ENCODE measurements at regions not wholly inside any gene's neighbourhood (a gene's known extent, or its start where the extent isn't known, plus 50 kb on each side); places are given as distances from the start of the nearest gene placed in this dataset.

GRCh38 chr1:221824909-221825308 lies 83.0 kb upstream of the DUSP10 start:
- H3K27me3 Mint-ChIP-seq (ENCODE audit: unreplicated experiment) = no peaks in the 10 kb centered on the region
- peaks cover 2% of the 10 kb centered on the region for H3K9me3 Mint-ChIP-seq (ENCODE audit: unreplicated experiment)
- no peak for DNase-seq
- no peak for TF ChIP-seq CTCF (IDR thresholded peaks at IDR 0.05; ENCODE audit: partially characterized antibody, unreplicated experiment)
- no peaks in the 10 kb centered on the region for H3K36me3 Mint-ChIP-seq (ENCODE audit: unreplicated experiment)
- no peaks in the 10 kb centered on the region for H3K4me1 Mint-ChIP-seq (ENCODE audit: low read depth, unreplicated experiment)
- H3K4me3 Mint-ChIP-seq (ENCODE audit: unreplicated experiment) = no peak overlapping the region
- H3K27ac Mint-ChIP-seq (ENCODE audit: unreplicated experiment) = no peak overlapping the region

DNA sequence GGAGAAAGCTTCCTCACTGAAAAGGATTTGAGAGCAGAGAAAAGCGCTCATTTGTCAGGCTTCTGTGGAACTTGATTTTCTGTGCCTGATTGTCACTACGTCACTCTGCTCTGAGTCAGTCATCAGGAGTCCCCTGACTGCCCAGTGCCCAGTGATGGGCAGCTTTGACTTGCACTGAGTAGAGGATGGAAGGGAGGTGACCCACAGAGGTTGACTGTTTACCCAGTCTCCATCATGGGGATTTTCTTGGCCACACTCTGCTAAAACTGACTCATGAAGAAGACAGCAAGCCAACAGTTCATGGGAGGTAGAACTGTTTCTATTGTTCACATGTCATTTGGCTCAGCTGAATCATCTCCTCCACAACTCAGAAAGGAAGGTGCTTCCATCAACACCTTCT lies 82.1 kb upstream of the DUSP10 start:
- no peaks in the 10 kb centered on the region for H3K4me1 Mint-ChIP-seq (ENCODE audit: low read depth, unreplicated experiment)
- H3K4me3 Mint-ChIP-seq (ENCODE audit: unreplicated experiment) = no peak overlapping the region
- no peaks in the 10 kb centered on the region for H3K36me3 Mint-ChIP-seq (ENCODE audit: unreplicated experiment)
- no peak for DNase-seq
- H3K27ac Mint-ChIP-seq (ENCODE audit: unreplicated experiment) = no peak overlapping the region
- peaks cover 2% of the 10 kb centered on the region for H3K9me3 Mint-ChIP-seq (ENCODE audit: unreplicated experiment)
- no peaks in the 10 kb centered on the region for H3K27me3 Mint-ChIP-seq (ENCODE audit: unreplicated experiment)
- no peak for TF ChIP-seq CTCF (IDR thresholded peaks at IDR 0.05; ENCODE audit: partially characterized antibody, unreplicated experiment)

DNA sequence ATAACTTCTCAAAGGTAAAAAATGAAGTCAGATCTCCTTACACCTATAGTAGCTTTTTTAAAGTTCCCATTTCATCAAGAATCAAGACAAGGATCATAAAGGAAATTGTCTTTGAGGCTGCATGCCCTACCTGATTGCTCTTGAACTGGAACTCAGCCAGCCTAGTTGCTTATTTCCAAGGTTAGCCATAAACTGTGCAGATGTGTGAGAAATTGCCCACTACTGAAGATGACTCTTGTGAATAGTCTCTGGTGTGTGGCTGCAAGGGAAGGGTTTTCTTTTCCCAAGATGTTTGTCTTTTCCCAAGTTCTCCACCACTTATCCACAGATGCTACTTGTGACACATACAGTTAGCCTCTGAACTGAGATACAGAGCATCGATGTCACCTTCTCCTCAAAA lies 81.7 kb upstream of the DUSP10 start:
- Mint-ChIP-seq H3K9me3 (ENCODE audit: unreplicated experiment) (peaks cover 2% of the 10 kb centered on the region), H3K4me1 (ENCODE audit: low read depth, unreplicated experiment) (no peaks in the 10 kb centered on the region), H3K27me3 (ENCODE audit: unreplicated experiment) (no peaks in the 10 kb centered on the region)

GRCh38 chr1:221823149-221823548 lies 81.3 kb upstream of the DUSP10 start:
- Mint-ChIP-seq H3K4me3 (ENCODE audit: unreplicated experiment) (no peak overlapping the region), H3K27ac (ENCODE audit: unreplicated experiment) (no peak overlapping the region), H3K4me1 (ENCODE audit: low read depth, unreplicated experiment) (no peaks in the 10 kb centered on the region), H3K36me3 (ENCODE audit: unreplicated experiment) (no peaks in the 10 kb centered on the region), H3K27me3 (ENCODE audit: unreplicated experiment) (no peaks in the 10 kb centered on the region), H3K9me3 (ENCODE audit: unreplicated experiment) (peaks cover 2% of the 10 kb centered on the region)
- TF ChIP-seq CTCF (IDR thresholded peaks at IDR 0.05; ENCODE audit: partially characterized antibody, unreplicated experiment) = no peak
- no peak for DNase-seq

More for the DNA sequence above, 81.7 kb upstream of the DUSP10 start:
- Mint-ChIP-seq H3K4me3 (ENCODE audit: unreplicated experiment) (no peak overlapping the region), H3K27ac (ENCODE audit: unreplicated experiment) (no peak overlapping the region), H3K36me3 (ENCODE audit: unreplicated experiment) (no peaks in the 10 kb centered on the region)
- DNase-seq = no peak
- TF ChIP-seq CTCF (IDR thresholded peaks at IDR 0.05; ENCODE audit: partially characterized antibody, unreplicated experiment) = no peak

DNA sequence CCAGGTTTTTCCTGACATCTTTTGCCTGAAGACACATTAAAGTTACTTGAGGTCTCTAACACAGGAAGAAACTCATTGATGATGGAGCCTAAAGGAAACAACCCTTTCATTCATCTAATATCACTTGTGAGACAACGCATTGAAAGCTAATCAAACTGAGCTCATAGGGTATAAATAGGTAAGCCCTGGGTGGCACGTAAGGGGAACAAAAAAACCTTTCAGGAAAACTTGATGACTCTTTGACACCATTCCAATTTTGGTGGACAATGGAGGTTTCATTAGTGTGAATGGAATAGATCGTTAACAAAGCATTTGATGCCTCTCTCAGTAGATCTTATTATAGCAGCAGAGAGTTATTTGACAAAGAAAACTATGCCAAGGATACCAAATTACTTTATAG lies 80.7 kb upstream of the DUSP10 start:
- Mint-ChIP-seq H3K4me1 (ENCODE audit: low read depth, unreplicated experiment) (no peaks in the 10 kb centered on the region), H3K27me3 (ENCODE audit: unreplicated experiment) (no peaks in the 10 kb centered on the region), H3K4me3 (ENCODE audit: unreplicated experiment) (no peak overlapping the region), H3K36me3 (ENCODE audit: unreplicated experiment) (no peaks in the 10 kb centered on the region), H3K9me3 (ENCODE audit: unreplicated experiment) (peaks cover 2% of the 10 kb centered on the region), H3K27ac (ENCODE audit: unreplicated experiment) (no peak overlapping the region)
- TF ChIP-seq CTCF (IDR thresholded peaks at IDR 0.05; ENCODE audit: partially characterized antibody, unreplicated experiment) = no peak
- DNase-seq = no peak
